DND-41 (cell line): ENCODE measurements at regions not wholly inside any gene's neighbourhood (a gene's known extent, or its start where the extent isn't known, plus 50 kb on each side); places are given as distances from the start of the nearest gene placed in this dataset.

Source experiments
- CTCF ChIP-seq: IDR thresholded peaks from 2 replicates; pipeline ENCODE4 v1.5.1; 2012; ENCODE audit warnings: borderline replicate concordance, low read length, moderate library complexity, mild to moderate bottlenecking; ENCODE audit not compliant: poor library complexity, severe bottlenecking; ENCODE audit errors: extremely low read depth
- EZH2 ChIP-seq: IDR thresholded peaks from 3 replicates; pipeline ENCODE4 v1.6.1; 2012; ENCODE audit warnings: borderline replicate concordance, low read depth, mild to moderate bottlenecking, moderate library complexity, low read length, inconsistent platforms; ENCODE audit not compliant: severe bottlenecking

- TF ChIP-seq EZH2: no peak
- no peak for TF ChIP-seq CTCF
Measured at GRCh38 chr1:221148660-221149059, 269.4 kb downstream of the HLX start.
